Stimulated activated CD4-positive, alpha-beta T cell treated with anti-CD3 and anti-CD28 coated beads, Interleukin-2, amount 100 ng/mL, for 24 hours (primary cell): ENCODE measurements at regions not wholly inside any gene's neighbourhood (a gene's known extent, or its start where the extent isn't known, plus 50 kb on each side); places are given as distances from the start of the nearest gene placed in this dataset.
"Not testable (repeated sequence)": the region's sequence is repeated elsewhere in the genome, so short reads cannot be mapped to it uniquely, and the experiment has no call there.

Experiments used
- DNase-seq, 2 donors: peaks; one replicate each; pipeline ENCODE4 v3.0.0-alpha.2; 2020

DNA sequence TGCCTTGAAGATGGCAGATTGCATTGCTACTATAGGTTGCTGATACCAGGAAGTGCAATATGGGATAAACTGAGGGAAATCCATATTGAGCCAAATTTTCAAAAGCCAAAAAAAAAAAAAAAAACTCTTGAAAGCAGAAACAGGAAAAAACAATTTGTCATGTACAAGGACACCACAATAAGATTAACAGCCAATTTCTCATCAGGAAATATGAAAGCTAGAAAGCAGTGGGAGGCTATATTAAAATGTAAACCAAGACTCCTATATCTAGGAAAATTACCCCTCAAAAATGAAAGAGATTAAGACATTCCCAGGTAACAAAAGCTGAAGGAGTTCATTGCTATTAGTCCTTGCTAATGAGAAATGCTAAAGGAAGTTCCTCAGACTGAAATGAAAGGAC, 462.8 kb upstream of the DPH6 start:
- DNase-seq = no peak

DNA sequence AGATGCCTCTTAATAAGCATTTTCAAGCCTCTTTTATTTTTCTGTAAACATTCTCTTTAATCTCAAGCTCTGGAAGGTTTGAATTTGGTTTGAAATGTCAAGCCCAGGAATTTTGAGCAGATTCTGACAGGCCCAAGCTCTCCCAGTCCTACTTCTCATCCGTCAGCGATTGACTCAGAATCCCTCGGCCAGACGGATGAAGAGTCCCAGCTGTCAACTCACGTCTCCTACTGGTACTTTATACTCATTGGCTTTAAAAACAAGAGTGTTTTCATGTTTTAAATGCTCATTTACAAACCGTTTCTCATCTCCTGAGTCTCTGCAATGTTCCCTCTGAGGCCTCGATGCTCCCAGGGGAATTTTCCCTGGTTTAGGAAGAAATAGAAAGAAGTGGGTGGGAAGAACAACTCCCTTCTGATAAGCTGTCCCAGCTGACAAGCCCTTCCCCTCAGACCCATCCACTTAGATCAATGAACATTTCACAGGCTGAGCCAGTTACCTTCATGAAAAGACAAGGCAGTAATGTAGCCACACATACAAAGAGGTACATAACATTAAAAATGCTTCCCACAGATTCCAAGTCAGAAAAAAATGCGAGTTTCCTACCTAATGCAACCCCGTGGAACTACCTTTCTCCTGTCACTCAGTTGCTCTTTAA, 478.2 kb upstream of the DPH6 start:
- DNase-seq = no peak

DNA sequence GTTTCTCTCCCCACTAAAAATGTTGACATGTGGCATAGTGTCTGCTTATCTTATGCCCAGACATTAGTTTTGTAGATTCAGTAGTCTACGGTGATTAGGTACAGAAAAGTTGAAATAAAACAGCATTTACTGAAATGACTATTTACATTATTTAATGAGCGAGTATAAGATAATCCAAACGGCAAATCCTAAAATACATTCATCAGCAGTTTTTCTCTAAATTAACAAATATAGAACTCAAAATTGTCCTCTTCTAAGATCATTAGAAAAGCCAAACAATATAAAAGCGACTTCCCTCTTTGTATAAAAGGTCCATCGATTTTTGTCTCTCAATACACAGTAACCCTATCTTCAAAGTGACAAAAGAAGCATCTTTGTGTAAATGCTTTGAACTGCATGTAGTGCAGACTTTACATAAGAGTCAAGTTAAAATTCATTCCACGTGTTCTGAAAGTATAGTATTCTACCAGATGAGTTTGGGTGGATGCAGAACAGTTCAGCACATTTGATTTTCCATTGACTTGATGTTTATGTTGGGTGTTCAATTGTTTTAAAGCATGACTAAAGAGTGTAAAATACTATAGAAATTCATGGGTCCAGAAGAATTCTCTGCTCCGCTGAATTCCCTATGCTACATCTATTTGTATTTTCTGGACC, 480.8 kb upstream of the DPH6 start:
- DNase-seq = no peak

DNA sequence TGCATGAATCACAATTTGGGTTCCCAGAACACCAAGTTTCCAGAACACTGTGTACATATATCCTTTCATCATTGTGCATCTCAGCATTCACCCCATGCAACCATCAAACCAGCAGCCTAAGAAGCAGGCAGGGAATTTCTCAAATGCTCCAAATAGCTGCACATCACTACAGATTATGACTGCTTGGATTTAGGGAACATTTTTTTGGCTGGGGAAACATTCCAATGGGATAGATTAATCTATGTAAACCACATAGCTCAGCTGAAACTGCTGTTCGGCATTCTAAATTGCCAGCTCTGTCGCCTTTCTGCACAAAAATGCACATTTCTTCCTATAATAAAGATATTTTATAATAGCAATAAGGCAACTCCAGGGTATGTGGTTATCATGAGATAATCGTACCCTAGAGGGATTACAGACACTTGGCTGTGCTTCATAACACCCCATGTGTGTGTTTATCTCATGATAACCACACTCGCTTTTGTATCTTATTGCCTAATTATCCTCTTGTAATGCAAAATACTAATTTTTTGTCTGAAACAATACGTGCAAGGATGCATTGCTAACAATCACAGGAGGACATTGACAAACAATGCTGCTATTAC, 483.7 kb upstream of the DPH6 start:
- DNase-seq = no peak

DNA sequence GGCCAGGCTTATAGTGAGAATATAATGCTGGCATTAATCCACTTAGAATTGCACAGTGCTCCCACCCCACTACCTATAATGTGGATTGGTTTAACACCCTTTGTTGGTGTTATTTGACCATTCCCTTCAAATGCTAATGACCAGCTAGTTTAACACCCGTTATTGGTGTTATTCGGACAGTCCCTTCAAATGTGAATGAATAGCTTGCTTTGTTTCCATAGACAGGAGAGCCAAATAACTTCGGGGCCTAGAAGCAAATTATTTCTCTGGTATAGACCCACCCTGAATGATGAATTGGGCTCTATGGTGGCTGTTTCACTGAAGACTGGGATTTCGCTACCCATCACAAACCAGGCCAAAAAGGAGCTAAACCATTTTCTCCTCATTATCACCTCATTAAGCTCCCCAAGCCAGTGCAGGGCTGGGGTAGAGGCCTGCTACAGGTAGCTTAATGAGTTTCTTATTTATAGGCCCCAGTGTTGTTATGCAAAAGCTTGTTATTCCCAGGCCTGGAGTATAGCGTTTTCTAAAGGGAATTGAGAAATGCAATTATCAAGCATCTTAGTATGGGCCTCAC, 494.1 kb upstream of the DPH6 start:
- no peak for DNase-seq

DNA sequence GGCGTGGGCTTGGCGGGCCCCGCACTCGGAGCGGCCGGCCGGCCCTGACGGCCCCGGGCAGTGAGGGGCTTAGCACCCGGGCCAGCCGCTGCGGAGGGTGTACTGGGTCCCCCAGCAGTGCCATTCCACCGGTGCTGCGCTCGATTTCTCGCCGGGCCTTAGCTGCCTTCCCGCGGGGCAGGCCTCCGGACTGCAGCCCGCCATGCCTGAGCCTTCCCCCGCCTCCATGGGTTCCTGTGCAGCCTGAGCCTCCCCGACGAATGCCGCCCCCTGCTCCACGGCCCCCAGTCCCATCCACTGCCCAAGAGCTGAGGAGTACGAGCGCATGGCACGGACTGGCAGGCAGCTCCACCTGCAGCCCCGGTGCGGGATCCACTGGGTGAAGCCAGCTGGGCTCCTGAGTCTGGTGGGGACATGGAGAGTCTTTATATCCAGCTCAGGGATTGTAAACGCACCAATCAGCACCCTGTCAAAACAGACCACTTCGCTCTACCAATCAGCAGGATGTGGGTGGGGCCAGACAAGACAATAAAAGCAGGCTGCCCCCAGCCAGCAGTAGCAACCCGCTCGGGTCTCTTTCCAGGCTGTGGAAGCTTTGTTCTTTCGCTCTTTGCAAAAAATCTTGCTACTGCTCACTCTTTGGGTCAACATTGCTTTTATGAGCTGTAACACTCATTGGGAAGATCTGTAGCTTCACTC, 501.2 kb upstream of the DPH6 start:
- DNase-seq = not testable (repeated sequence)

DNA sequence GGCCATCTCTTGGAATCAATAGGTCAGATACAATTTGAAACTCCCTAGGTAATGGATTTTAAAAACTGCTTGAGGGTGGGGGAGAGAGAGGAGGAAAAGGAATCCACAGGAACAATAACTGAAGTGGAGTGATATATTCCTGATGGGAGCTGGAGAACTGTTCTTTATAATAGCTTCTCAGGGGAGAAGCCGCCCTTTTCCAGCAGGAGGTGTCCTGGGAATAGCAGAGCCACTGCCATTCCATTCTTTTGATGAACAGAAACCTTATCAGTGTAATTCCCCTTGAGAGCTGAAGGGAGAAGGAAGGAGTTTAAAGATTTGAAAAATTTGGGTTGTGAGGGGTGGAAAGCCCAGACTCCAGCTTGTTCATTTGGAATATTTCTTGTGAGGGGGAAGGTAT, 504.9 kb upstream of the DPH6 start:
- DNase-seq = no peak

DNA sequence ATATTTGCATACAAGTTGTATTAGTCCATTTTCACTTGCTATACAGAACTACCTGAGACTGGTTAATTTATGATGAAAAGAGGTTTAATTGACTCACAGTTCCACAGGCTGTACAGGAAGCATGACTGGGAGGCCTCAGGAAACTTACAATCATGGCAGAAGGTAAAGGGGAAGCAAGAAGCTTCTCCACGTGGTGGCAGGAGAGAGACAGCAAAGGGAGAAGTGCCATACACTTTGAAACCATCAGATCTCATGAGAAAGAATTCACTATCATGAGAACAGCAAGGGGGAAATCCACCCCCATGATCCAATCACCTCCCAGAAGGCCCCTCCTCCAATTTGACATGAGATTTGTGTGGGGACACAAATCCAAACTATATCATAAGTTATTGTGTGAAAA, 506.7 kb upstream of the DPH6 start:
- not testable (repeated sequence) for DNase-seq

DNA sequence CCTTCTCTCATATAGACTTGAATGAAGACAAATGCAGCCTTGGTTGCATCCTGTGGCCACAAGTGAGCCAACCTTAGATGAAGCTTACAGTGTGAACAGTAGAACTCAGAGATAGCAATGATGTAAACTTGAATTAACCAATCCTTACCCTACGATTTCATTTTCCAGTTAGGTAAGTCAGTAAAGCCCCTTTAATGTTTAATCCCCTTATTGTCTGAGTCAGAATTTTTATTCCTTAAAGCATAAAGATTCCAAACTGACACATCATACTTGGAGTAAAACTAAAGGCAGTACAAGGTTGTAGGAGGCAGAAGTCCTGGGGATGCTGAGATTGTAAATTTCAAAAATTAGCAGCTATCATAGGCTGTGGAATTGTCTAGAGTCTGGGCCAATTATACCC, 507.8 kb upstream of the DPH6 start:
- no peak for DNase-seq

DNA sequence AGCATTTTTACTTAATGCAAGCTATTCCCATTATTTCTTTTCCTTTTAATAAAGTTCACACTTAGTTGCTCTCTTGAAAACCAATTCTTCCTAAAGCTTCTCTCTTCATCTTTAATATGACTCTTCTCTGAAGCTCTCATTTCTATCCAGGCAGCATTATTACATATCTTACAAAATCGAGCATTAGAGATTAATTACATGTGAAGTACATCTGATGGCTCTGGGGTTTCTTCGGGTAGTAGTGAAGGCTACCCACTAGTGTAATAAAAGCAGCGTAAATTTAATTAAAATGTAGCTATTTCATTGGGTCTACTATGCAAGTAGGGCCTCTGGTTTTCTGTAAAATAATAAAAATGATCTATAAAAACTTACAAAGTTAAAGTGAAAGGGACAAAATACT, 513.6 kb upstream of the DPH6 start:
- DNase-seq = no peak

DNA sequence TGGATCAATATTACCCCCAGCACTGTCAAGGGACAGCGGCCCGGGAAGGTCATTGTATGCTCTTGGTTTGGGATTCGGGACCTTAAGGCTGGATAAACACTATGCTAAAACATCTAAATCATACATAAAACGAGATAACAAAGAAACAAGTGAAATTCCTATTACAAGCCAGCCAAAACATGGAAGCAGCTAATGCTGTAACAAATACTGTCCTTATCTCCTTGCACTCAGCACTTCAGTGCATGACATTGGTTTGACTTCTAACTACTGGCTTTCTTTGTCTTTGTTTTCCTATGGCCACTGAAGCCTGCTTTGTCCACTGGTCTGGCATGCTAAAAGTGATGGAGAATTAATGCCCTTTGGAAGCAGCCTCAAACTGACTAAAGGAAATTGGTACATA, 516.4 kb upstream of the DPH6 start:
- no peak for DNase-seq

DNA sequence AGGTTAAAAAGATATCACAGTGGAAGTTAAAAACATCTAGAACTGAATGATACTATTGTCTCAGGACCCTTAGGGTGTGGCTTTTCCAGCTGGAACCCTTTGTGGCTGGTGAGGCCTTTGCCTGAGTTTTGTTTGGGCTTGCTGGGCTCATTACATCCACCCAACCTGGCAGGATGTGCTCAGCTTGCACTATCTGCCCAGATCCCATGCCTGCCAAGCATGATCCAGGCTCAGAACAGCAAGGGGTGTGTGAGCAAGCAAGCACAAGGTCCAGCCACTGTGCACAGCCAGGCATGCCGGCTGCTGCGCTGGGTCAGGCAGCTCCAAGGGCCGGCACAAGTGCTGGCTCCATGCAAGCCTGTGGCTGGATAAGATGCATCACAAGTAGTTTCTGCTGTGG, 512.7 kb upstream of the CDIN1 start:
- DNase-seq = no peak

DNA sequence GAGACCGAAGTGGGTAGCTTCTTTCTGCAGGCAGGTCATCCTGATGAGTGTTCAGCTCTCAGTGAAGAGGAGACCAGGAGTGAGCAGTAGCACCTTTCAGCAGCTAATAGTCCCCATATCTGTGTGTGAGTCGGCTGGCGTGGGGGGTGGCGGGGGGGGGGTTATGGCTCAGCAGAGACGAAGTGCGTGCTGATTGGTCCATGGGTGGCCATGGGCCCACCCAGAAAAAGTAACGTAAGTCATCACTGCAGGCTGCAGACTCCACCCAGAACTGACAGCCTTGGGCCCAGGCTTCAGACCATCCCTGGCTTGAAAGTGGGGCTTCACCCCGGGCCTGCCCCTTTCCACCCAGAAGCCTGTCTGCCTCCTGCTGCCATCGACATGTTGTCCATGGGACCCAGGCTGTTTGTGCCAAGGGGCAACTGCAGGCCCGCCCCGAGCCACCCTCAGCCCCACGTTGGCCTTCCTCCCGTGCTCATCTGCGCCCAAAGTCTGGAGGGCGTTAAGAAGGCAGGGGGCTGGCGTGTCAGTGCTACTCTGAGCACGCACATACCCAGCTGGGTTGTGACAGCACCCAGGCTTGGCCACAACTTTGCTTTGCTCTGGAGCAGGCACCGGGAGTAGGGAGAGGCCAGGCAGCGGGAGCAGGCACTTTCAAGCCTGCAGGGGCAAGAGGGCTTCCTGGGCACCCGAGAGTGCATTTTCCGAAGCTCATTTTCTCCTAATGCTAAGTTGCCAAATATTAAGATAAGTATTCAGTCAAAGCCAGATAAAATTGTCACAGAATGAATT, 511.7 kb upstream of the CDIN1 start:
- DNase-seq = no peak

DNA sequence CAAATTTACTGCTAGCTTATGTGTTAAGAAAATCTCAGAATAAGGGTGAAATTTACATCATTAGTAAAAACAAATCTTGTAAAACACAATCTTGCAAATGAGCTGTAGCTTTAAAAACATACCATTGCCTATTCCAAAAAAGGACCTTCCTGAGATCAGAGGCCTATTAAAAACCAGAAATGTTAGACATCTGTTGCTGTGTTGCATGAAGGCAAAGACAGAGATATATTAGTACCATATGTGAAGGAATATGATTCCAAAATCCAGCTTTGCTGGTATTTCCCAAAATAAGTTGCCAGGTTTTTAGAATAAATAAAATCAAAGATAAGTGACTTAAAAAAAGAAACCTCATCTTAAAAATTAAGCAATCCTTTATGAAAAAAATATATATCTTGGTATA, 504.1 kb upstream of the CDIN1 start:
- no peak for DNase-seq

DNA sequence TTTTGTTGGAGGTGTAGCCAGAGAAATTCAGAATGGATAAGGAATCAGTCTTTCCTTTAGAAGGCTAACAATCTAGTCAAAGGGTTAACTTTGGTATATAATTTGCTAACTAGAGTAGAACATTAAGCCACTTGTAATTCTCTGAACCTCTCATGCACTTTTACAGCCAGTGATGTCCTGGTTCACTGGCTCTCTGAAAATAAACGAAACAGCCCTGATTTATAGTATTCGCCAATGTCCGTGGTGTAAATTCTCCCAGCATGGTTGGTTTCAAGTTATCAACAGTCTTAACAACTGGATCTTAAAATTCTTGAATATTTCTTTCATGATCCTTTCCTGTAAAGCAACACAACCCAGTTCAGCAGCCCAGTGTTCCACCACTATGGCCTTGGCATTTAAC, 500.4 kb upstream of the CDIN1 start:
- no peak for DNase-seq

DNA sequence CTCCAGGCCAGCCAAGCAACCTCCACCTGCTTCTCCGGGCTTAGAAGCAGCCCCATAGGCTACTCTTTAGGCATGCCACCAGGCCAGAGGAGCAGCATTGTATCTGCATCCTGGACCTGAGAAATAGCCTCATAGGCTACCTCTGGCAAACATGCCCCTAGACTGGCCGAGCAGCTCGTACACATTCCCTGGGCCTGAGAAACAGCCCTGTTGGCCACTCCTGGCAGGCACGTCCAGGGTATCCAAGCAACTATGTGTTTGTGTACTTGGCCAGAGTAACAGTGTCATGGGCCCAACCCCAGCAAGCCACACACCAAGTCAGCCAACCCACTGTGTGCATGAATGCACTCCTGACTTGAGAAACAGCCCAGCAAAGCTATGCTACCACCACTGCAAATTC, 498.7 kb upstream of the CDIN1 start:
- DNase-seq = no peak

DNA sequence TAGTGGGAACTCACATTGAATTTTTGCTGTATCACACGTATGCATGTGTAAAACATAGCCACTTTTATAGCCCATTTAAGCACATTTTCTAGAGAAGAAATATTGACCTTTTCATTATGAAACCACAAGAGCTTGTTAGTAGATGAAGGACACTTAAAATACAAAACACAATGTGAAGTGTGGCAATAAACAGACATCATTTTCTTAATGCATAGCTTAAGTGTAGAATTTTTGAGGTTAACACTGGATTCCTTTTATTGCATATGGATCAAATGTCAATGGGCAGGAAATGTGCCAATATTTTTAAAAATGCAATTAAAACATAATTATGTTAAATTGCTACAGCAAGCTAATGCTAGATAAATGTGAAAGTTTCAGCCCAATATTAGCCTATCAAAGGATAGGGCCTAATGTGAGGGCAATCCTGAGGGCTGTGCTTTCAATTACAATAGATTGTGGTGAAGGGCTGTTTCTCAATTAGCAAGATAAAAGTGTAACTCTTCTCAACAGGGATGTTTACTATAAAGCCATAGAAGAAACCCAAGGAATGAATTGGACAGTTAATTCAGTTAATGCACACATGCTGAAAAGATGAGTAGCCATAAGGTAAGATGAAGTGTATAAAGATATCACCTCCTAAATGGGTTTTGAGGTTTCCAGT, 489.0 kb upstream of the CDIN1 start:
- no peak for DNase-seq

DNA sequence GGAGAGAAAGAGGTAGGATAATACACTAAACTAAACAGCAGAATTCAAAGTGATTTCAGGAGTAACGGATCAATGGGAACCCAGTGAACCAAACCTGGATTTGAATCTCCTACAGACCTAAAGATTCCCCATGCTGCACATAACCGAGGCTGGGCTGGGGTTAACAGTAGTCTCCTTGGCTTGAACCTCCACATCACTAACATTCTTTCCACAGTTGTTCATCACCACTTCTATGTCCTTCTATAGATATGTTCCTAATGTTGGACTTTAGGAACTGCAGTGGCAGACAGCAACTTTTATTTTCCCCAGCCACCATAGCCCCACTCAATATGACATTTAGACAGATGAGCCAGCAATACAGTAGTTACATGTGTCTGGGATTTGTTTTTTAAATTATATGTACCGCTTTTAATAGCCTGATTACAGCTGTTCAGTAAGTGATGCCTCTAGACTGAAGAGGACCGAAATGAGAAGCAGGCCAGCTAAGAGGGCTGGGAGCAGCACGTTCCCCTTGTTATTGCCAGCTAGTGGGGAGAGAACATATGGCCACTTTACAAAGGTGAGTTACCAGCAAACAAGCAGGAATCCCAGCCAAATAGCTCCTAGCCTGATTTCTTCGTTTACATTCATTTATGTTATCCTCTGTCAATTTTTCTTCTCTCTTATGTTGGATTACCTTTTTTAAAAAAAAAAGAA, 472.6 kb upstream of the CDIN1 start:
- DNase-seq = no peak

DNA sequence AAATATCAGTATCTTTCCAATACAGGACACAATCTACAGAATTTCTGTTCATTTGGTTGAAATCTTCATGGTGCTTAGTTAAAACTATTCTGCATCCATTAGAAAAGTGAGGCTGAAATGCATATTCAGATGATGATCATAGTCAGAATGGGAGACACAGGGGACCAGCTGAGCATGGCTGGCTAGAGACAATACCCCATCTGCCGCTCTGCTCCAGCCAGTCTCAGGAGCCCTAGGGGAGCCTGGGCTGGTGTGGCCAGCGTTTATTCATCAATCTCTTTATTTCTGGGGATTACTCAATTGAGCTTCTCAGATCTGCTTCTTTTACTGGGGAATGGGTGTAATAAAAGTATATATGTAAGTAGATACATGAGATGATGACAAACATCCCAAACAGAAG, 470.9 kb upstream of the CDIN1 start:
- DNase-seq = no peak

DNA sequence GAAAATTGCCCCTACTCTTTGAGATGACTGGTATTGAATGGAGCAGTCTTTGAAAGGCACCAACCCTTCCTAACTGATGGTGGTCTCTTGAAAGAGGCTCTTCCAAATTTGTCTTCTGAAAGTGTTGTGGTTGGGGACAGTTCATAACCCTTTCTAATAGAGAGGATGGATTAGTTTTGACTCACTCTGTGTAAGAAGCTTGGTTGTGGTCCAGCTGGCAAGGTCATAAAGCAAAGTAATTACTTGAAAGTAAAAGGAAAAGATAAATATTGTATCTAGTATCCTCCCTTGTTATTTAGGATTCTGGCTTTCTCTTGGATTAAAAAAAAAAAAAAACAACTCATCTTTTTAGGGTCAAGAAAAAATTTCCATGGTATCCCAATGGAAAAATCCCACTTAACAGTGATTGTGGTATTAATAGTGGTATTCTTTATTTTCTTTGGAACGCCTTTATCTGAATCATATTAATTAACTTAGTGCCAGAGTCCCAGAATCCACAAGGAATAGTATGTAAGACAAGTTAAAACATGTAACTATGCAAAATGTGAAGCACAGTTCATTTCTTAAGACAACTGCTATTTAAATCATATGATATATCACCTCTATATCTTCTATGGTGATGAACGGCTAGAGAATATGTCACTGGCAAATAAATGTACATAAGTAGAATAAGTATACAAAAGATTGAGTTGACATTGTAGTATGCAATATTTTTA, 469.3 kb upstream of the CDIN1 start:
- DNase-seq = no peak

DNA sequence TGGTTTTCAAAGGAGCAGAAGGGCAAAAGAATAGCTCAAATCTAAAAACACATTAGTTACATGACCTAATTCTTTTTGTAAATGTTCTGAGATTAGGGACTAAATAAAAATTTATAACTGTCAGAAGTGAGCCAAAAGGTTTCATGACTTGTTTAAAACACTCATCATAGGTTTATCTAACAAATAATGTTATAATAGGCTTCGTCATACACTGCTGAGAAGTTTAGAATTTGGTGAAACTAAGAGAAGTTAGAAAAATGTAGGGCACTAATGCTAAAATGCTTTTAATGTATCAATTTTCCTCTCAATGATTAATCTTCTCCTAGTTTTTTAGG, 468.8 kb upstream of the CDIN1 start:
- DNase-seq = no peak
